ENCODE measurements at regions not wholly inside any gene's neighbourhood (a gene's known extent, or its start where the extent isn't known, plus 50 kb on each side); places are given as distances from the start of the nearest gene placed in this dataset.

- no peak overlapping the region for H2AFZ ChIP-seq (ENCODE audit: low read length)
- CTCF ChIA-PET (ENCODE audit: unreplicated experiment), result no interaction called here
- POLR2A ChIA-PET, result interaction anchor here (0.8 kb wide), 1 partner anchor 44 kb away, joined by 3 read pairs; no protein-coding TSS in a partner anchor
- no peaks in the 10 kb centered on the region for H3K4me1 ChIP-seq (ENCODE audit: insufficient read depth, low read length, poor library complexity, severe bottlenecking)
- BruUV-seq (replicated peaks), result no TSS peak
- H3K4me3 ChIP-seq (ENCODE audit: low read depth, low read length, poor library complexity, severe bottlenecking), result no peak overlapping the region
- no peaks in the 10 kb centered on the region for H3K79me2 ChIP-seq (ENCODE audit: insufficient read depth, low read depth, low read length)
- no peaks in the 10 kb centered on the region for H3K36me3 ChIP-seq (ENCODE audit: insufficient read depth, low read length)
- TF ChIP-seq EZH2phosphoT487 (IDR thresholded peaks at IDR 0.05; ENCODE audit: borderline replicate concordance, low read depth, low read length) (no peak), CTCF (conservative IDR thresholded peaks at IDR 0.05; ENCODE audit: low read length) (no peak)
- H3K4me2 ChIP-seq (ENCODE audit: low read length), result no peak overlapping the region
- H3K9me2 ChIP-seq (ENCODE audit: insufficient read depth, low read length), result no peaks in the 10 kb centered on the region
- H4K20me1 ChIP-seq (ENCODE audit: insufficient read depth, low read length), result no peaks in the 10 kb centered on the region
- no peak overlapping the region for H3K27ac ChIP-seq (ENCODE audit: low read depth, low read length, poor library complexity, severe bottlenecking)
- intact Hi-C loops (cut with micrococcal nuclease; ENCODE audit: unreplicated experiment), result no loop called here
- no peaks in the 10 kb centered on the region for H3K9me3 ChIP-seq (ENCODE audit: low read length)
- DNase-seq (ENCODE audit: low spot score), result no peak
Observed at GRCh38 chr18:76564117-76564516, 69.1 kb upstream of the ZNF516 start.

GRCh38 chr18:76562286-76563122, 67.5 kb upstream of the ZNF516 start:
- TF ChIP-seq CTCF (conservative IDR thresholded peaks at IDR 0.05; ENCODE audit: low read length) (no peak), EZH2phosphoT487 (IDR thresholded peaks at IDR 0.05; ENCODE audit: borderline replicate concordance, low read depth, low read length) (no peak)
- Histone ChIP-seq H2AFZ (ENCODE audit: low read length) (no peak overlapping the region), H3K9me2 (ENCODE audit: insufficient read depth, low read length) (no peaks in the 10 kb centered on the region), H3K4me1 (ENCODE audit: insufficient read depth, low read length, poor library complexity, severe bottlenecking) (no peaks in the 10 kb centered on the region), H3K27ac (ENCODE audit: low read depth, low read length, poor library complexity, severe bottlenecking) (no peak overlapping the region), H3K36me3 (ENCODE audit: insufficient read depth, low read length) (no peaks in the 10 kb centered on the region), H4K20me1 (ENCODE audit: insufficient read depth, low read length) (no peaks in the 10 kb centered on the region), H3K4me2 (ENCODE audit: low read length) (no peak overlapping the region), H3K4me3 (ENCODE audit: low read depth, low read length, poor library complexity, severe bottlenecking) (no peak overlapping the region), H3K9me3 (ENCODE audit: low read length) (no peaks in the 10 kb centered on the region), H3K79me2 (ENCODE audit: insufficient read depth, low read depth, low read length) (no peaks in the 10 kb centered on the region)
- ChIA-PET CTCF (ENCODE audit: unreplicated experiment) (no interaction called here), POLR2A (no interaction called here)
- no peak for DNase-seq (ENCODE audit: low spot score)
- intact Hi-C loops (cut with micrococcal nuclease; ENCODE audit: unreplicated experiment), result no loop called here
- BruUV-seq (replicated peaks), result no TSS peak

Data from OCI-LY7 (cell line).